ENCODE measurements at regions not wholly inside any gene's neighbourhood (a gene's known extent, or its start where the extent isn't known, plus 50 kb on each side); places are given as distances from the start of the nearest gene placed in this dataset.

- no peak for TF ChIP-seq CTCF (IDR thresholded peaks at IDR 0.05)
- TF ChIP-seq POLR2A (IDR thresholded peaks at IDR 0.05): no peak
These were observed 960.3 kb upstream of the TMEM132C start for GRCh38 chr12:127306604-127307215.

All from adrenal gland (tissue), 5 donors.